PC-3 (cell line): ENCODE measurements at regions not wholly inside any gene's neighbourhood (a gene's known extent, or its start where the extent isn't known, plus 50 kb on each side); places are given as distances from the start of the nearest gene placed in this dataset.

Experiments
- ATAC-seq: fragments of 200-7000 bp; cut with Tn5 transposase; 2 replicates; pipeline ENCODE4 v1.9.1; 2020; ENCODE audit warnings: mild to moderate bottlenecking, moderate library complexity
- BruUV-seq: library from RNA; stranded (reverse); fragments of 400-500 nt; replicated peaks from 2 replicates; lab custom pipeline; 2021; lab: Mats Ljungman, UMichigan
- CTCF ChIA-PET: fragments of 300-600 bp; sonication (Branson Sonifier 250); formaldehyde crosslinking; loops from one replicate; lab custom pipeline; 2022; ENCODE audit warnings: antibody characterized with exemption; lab: Charles Lee
- POLR2A ChIA-PET: fragments of 300-600 bp; sonication (Branson Sonifier 250); formaldehyde crosslinking; loops from one replicate; lab custom pipeline; 2022; ENCODE audit warnings: antibody characterized with exemption; ENCODE audit not compliant: unreplicated experiment; lab: Charles Lee
- DNase-seq: peaks from one replicate; pipeline ENCODE4 v3.0.0-alpha.2; 2015
- H2AFZ ChIP-seq: fragments of 300-600 bp; sonication (generic); 2 replicates; pipeline ENCODE4 v1.6.0; 2016; ENCODE audit warnings: antibody characterized with exemption, low read length
- H3F3A ChIP-seq: fragments of 300-600 bp; sonication (generic); one replicate; pipeline ENCODE4 v1.6.0; 2017; ENCODE audit warnings: antibody characterized with exemption, low read length, control low read depth, mild to moderate bottlenecking; ENCODE audit not compliant: unreplicated experiment
- H3K27ac ChIP-seq: fragments of 300-600 bp; sonication (generic); 2 replicates; pipeline ENCODE4 v1.5.1; 2016; ENCODE audit warnings: mild to moderate bottlenecking, low read length
- H3K27me3 ChIP-seq: fragments of 300-600 bp; sonication (generic); 2 replicates; pipeline ENCODE4 v1.6.1; 2016; ENCODE audit warnings: low read length, mixed read lengths
- H3K36me3 ChIP-seq: fragments of 300-600 bp; sonication (generic); 2 replicates; pipeline ENCODE4 v1.6.1; 2016; ENCODE audit warnings: low read depth, mixed run types, low read length, mixed read lengths
- H3K4me1 ChIP-seq: fragments of 300-600 bp; sonication (generic); 2 replicates; pipeline ENCODE4 v1.5.1; 2016; ENCODE audit warnings: low read length; ENCODE audit not compliant: insufficient read depth
- H3K4me2 ChIP-seq: fragments of 300-600 bp; sonication (generic); 2 replicates; pipeline ENCODE4 v1.6.0; 2016; ENCODE audit warnings: low read length
- H3K4me3 ChIP-seq: fragments of 300-600 bp; sonication (generic); 2 replicates; pipeline ENCODE4 v1.5.1; 2016; ENCODE audit warnings: mild to moderate bottlenecking, low read length, mixed read lengths
- H3K79me2 ChIP-seq: fragments of 300-600 bp; sonication (generic); 2 replicates; pipeline ENCODE4 v1.6.1; 2017; ENCODE audit warnings: low read length, mixed read lengths
- H3K9ac ChIP-seq: fragments of 300-600 bp; sonication (generic); 2 replicates; pipeline ENCODE4 v1.6.0; 2016; ENCODE audit warnings: mild to moderate bottlenecking, low read length
- H3K9me2 ChIP-seq: fragments of 300-600 bp; sonication (generic); replicated peaks from 2 replicates; pipeline ENCODE4 v1.6.1; 2016; ENCODE audit warnings: mixed run types, low read length, mixed read lengths
- H3K9me3 ChIP-seq: fragments of 300-600 bp; sonication (generic); 2 replicates; pipeline ENCODE4 v1.6.1; 2016; ENCODE audit warnings: low read length, mixed read lengths
- H4K20me1 ChIP-seq: fragments of 300-600 bp; sonication (generic); 2 replicates; pipeline ENCODE4 v1.6.1; 2016; ENCODE audit warnings: low read length, mixed read lengths
- EZH2 ChIP-seq: fragments of 300-600 bp; sonication (generic); IDR thresholded peaks from one replicate; pipeline ENCODE4 v1.6.1; 2017; ENCODE audit warnings: antibody characterized with exemption, mild to moderate bottlenecking, low read length; ENCODE audit not compliant: unreplicated experiment
- EZH2phosphoT487 ChIP-seq: fragments of 300-600 bp; sonication (generic); IDR thresholded peaks from 2 replicates; pipeline ENCODE4 v1.6.1; 2018; ENCODE audit warnings: mild to moderate bottlenecking, antibody characterized with exemption, low read length, borderline replicate concordance
- intact Hi-C: fragments of 100-400 bp; cut with micrococcal nuclease; formaldehyde crosslinking; loops from 2 replicates; pipeline ENCODE4 v1.9.0; 2023
- TF ChIP-seq, protein P1 (sequence below): fragments of 300-600 bp; sonication (generic); conservative IDR thresholded peaks from 2 replicates; pipeline ENCODE4 v1.5.1; 2017; ENCODE audit warnings: antibody characterized with exemption, low read depth, mild to moderate bottlenecking, low read length

DNA sequence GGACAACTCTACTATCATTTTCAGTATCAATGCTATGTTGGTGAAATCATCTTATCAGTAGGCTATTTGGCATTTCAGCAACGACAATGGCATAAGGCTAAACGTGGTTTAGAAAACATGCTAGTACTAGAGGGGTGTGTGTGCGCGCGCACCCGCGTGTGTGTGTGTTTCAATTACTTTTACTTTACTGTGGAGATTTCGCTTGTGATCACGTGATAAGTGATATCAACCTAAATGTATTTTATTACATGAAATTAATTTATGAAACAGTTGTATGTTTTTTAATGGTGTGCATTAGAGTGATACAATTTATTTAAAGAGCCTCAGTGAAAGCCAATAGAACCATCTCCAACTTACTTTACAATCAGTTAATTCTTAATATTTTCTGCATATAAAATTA lies 587.9 kb upstream of the ITGA1 start:
- no peak overlapping the region for H3K4me3 ChIP-seq
- ChIA-PET POLR2A (no interaction called here), CTCF (no interaction called here)
- TF ChIP-seq EZH2: no peak
- no peak for TF ChIP-seq EZH2phosphoT487
- TF ChIP-seq, protein P1, sequence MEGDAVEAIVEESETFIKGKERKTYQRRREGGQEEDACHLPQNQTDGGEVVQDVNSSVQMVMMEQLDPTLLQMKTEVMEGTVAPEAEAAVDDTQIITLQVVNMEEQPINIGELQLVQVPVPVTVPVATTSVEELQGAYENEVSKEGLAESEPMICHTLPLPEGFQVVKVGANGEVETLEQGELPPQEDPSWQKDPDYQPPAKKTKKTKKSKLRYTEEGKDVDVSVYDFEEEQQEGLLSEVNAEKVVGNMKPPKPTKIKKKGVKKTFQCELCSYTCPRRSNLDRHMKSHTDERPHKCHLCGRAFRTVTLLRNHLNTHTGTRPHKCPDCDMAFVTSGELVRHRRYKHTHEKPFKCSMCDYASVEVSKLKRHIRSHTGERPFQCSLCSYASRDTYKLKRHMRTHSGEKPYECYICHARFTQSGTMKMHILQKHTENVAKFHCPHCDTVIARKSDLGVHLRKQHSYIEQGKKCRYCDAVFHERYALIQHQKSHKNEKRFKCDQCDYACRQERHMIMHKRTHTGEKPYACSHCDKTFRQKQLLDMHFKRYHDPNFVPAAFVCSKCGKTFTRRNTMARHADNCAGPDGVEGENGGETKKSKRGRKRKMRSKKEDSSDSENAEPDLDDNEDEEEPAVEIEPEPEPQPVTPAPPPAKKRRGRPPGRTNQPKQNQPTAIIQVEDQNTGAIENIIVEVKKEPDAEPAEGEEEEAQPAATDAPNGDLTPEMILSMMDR: no peak
- no peaks in the 10 kb centered on the region for H3K9me3 ChIP-seq
- H3K9me2 ChIP-seq: no peaks in the 10 kb centered on the region
- no peaks in the 10 kb centered on the region for H3K27me3 ChIP-seq
- H3F3A ChIP-seq: no peaks in the 10 kb centered on the region
- no peak for ATAC-seq
- no TSS peak for BruUV-seq
- H3K4me1 ChIP-seq: no peaks in the 10 kb centered on the region
- no peak overlapping the region for H3K27ac ChIP-seq
- no peaks in the 10 kb centered on the region for H4K20me1 ChIP-seq
- no peak overlapping the region for H3K4me2 ChIP-seq
- no peak for DNase-seq
- no peaks in the 10 kb centered on the region for H3K79me2 ChIP-seq
- no peak overlapping the region for H3K9ac ChIP-seq
- H3K36me3 ChIP-seq: no peaks in the 10 kb centered on the region
- H2AFZ ChIP-seq: no peak overlapping the region
- intact Hi-C loops: no loop called here

GRCh38 chr5:52202256-52202655 lies 585.5 kb upstream of the ITGA1 start:
- Histone ChIP-seq H2AFZ (no peak overlapping the region), H3K9me3 (no peaks in the 10 kb centered on the region), H3K9ac (no peak overlapping the region), H3K4me3 (no peak overlapping the region), H3K27ac (no peak overlapping the region), H3K4me2 (no peak overlapping the region), H3K36me3 (no peaks in the 10 kb centered on the region), H3K4me1 (no peaks in the 10 kb centered on the region), H3K9me2 (no peaks in the 10 kb centered on the region), H4K20me1 (no peaks in the 10 kb centered on the region), H3K79me2 (no peaks in the 10 kb centered on the region), H3K27me3 (no peaks in the 10 kb centered on the region), H3F3A (no peaks in the 10 kb centered on the region)
- ChIA-PET CTCF (no interaction called here), POLR2A (no interaction called here)
- ATAC-seq (no peak), DNase-seq (no peak)
- BruUV-seq: no TSS peak
- intact Hi-C loops: no loop called here
- TF ChIP-seq EZH2phosphoT487 (no peak), EZH2 (no peak)
- TF ChIP-seq, protein P1: no peak

GRCh38 chr5:52204310-52204709 lies 583.4 kb upstream of the ITGA1 start:
- ChIA-PET POLR2A (no interaction called here), CTCF (no interaction called here)
- no peak overlapping the region for H3K27ac ChIP-seq
- H3K4me2 ChIP-seq: no peak overlapping the region
- no peaks in the 10 kb centered on the region for H3K9me2 ChIP-seq
- H3K36me3 ChIP-seq: no peaks in the 10 kb centered on the region
- ATAC-seq (no peak), DNase-seq (no peak)
- no peak overlapping the region for H3K4me3 ChIP-seq
- TF ChIP-seq EZH2: no peak
- no peak for TF ChIP-seq EZH2phosphoT487
- TF ChIP-seq, protein P1: no peak
- BruUV-seq: no TSS peak
- intact Hi-C loops: no loop called here
- H3K9me3 ChIP-seq: no peaks in the 10 kb centered on the region
- no peaks in the 10 kb centered on the region for H4K20me1 ChIP-seq
- H3K9ac ChIP-seq: no peak overlapping the region
- H2AFZ ChIP-seq: no peak overlapping the region
- H3K27me3 ChIP-seq: no peaks in the 10 kb centered on the region
- no peaks in the 10 kb centered on the region for H3K4me1 ChIP-seq
- no peaks in the 10 kb centered on the region for H3F3A ChIP-seq
- H3K79me2 ChIP-seq: no peaks in the 10 kb centered on the region
